ENCODE measurements at regions not wholly inside any gene's neighbourhood (a gene's known extent, or its start where the extent isn't known, plus 50 kb on each side); places are given as distances from the start of the nearest gene placed in this dataset.
A peak's percentile ranks its signal among the peaks of the same experiment; 100 is the strongest.
"Not testable (repeated sequence)": the region's sequence is repeated elsewhere in the genome, so short reads cannot be mapped to it uniquely, and the experiment has no call there.

- no peak for DNase-seq
Observed at GRCh38 chr6:72534236-72534635, 87.6 kb upstream of the KCNQ5 start.

DNA sequence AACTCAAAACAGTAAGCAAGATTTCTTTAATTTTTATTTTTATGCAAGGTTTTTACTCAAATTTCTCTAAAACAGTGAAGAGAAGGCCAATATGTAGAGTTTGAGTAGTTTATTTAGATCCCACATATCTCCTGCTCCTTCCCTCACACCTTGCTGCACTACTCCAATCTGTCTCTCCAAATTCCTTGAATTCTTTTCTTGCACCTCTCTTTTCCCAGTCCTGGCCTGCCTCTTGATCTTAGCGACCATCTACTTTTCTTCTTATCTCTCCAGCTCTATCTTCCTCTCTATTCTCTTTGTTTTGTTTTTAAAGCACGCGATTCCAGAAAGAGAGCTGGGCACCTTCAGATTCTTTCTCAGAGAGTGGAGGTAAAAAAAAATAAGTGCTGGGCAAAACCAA, 86.7 kb upstream of the KCNQ5 start:
- DNase-seq: no peak

DNA sequence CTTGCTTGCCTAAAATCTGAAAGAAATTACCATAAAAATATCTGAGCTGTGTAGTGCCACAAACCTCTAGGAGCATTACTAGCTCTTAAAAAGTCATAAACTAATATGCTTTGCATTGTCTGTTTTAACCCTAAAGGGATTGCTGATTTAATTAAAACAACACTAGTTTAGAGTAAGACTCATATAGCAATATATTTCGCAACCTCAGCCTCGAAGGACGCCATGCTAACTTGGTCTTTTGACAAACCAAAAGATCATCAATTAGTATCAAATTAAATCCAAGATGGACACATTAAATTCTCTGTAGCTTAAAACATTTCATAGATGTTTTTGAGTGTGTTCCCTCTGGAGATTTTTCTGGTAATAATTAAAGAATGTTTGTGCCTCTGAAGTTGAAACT, 74.8 kb upstream of the KCNQ5 start:
- DNase-seq: no peak

DNA sequence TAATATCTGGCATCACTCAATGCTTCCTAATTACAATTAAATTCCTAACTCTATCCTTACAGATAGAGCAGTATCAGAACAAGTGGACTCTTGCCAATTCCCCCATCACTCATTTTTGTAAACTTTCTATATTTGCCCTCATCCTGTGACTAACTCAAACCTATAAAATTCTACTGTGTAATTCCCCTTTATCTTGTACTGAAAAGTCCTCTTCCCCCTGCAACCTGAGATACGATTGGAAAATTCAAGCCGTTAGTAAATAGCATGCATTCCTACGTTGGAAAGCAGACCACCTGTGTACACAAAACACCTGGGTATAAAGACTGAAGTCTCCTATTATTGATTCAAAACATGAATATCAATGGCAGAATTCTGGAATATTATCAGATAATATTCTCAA, 70.4 kb upstream of the KCNQ5 start:
- DNase-seq: no peak

- DNase-seq: peak; percentile 72
Observed at GRCh38 chr6:72552938-72553337, 68.9 kb upstream of the KCNQ5 start.

- peak; percentile 90 for DNase-seq
Observed at GRCh38 chr6:72553531-72554511, 68.0 kb upstream of the KCNQ5 start.

DNA sequence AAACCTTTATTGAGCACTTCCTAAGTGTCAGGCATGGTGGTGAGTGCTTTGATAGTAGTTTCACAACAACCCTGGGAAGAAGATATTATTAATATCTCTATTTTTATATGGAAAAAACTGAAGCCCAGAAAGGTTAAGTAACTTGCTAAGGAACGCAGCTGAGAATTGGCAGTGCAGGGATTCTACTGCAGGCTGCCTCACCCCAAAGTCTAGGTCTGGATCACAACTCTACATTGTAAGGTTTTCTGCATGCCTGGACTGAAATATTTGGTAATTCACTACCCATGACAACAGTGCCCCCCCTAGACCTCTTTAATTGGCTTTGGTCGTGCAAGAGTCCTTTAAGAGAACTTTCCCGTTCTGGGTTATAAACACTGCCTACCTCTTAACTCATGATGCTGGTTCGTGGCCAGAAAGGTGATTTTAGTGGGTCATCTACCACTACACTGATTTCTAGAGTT, 67.1 kb upstream of the KCNQ5 start:
- DNase-seq: peak; percentile 67

- no peak for DNase-seq
Observed at GRCh38 chr6:72559067-72559466, 62.8 kb upstream of the KCNQ5 start.

DNA sequence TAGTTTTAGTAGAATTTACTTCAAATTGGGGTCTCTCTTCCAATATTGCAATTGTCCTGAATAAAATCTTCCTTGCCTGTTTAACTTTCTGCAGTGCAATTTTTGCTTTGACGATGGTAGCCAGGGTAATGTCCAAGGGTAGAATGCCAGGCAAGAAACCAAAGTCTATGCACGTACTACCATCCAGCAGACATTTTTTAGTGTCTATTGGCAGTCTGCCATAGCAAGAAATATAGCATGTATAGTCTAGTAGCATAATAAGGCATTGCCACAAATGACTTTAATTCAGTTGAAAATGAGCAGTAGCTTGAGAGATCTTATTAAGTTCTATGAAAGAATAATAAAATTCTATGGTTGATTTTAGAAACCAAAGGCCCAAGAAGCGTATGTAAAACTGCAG, 62.3 kb upstream of the KCNQ5 start:
- no peak for DNase-seq

GRCh38 chr6:72560721-72561593, 60.9 kb upstream of the KCNQ5 start:
- DNase-seq: peak; percentile 28

DNA sequence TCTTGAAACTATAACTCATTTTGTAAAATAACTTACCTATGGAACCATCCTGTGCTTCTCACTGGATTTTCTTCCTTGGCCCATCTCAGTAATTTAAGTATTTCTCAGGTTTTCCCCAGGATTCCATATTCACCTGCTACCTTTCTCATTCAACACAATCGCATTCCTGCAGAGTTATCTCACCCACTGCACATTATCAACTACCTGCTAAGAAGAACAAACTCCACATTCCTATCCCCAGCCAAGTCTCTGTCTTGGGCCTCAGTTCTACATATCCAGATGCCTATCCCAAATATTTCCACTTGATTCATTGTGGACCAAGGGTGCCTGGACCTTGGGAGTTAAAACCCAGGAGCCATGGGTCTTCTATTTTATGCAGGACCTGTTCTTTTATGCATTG, 60.2 kb upstream of the KCNQ5 start:
- no peak for DNase-seq

DNA sequence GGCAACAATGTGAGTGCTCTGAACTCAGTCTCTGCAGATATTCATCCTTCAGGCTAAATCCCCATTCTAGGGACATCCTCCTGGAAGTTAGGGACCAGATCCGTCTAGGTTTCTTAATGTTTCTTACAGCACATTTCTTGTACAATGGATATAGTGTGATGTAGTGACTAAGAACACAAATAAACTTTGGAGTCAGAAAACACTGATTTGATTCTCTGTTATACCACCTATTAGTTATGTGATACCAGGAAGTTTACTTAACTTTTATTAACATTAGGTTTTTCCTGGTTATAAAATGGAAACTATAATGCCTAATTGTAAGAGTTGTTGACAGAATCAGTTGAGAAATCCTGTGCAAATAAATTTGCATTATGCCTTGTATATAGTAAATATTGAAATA, 57.6 kb upstream of the KCNQ5 start:
- DNase-seq: no peak

DNA sequence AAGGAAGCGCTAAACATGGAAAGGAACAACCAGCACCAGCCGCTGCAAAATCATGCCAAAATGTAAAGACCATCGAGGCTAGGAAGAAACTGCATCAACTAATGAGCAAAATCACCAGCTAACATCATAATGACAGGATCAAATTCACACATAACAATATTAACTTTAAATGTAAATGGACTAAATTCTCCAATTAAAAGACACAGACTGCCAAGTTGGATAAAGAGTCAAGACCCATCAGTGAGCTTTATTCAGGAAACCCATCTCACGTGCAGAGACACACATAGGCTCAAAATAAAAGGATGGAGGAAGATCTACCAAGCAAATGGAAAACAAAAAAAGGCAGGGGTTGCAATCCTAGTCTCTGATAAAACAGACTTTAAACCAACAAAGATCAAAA, 49.9 kb upstream of the KCNQ5 start:
- DNase-seq: not testable (repeated sequence)

Measured in EL (cell line).